ENCODE measurements at regions not wholly inside any gene's neighbourhood (a gene's known extent, or its start where the extent isn't known, plus 50 kb on each side); places are given as distances from the start of the nearest gene placed in this dataset.

DNA sequence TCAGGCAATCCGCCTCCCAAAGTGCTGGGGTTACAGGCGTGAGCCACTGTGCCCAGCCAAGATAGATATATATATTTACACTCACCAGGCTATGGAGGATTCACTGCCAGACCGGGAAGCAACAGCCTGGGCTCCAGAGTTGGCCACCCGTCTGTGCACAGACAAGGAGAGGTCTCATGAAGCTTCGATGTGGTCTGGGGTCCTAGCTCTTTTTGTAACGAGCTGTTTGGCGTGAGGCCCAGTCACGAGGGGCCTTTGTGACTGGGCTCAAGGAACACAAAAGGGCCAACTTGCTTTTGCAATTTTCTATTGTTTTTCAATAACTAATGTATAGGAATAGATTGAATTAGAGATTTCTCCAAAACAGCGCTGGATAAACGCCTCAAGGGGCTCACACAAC, 77.6 kb upstream of the EIF5 start:
- no peak for TF ChIP-seq POLR2AphosphoS5 (IDR thresholded peaks at IDR 0.05)
- TF ChIP-seq, protein P1, sequence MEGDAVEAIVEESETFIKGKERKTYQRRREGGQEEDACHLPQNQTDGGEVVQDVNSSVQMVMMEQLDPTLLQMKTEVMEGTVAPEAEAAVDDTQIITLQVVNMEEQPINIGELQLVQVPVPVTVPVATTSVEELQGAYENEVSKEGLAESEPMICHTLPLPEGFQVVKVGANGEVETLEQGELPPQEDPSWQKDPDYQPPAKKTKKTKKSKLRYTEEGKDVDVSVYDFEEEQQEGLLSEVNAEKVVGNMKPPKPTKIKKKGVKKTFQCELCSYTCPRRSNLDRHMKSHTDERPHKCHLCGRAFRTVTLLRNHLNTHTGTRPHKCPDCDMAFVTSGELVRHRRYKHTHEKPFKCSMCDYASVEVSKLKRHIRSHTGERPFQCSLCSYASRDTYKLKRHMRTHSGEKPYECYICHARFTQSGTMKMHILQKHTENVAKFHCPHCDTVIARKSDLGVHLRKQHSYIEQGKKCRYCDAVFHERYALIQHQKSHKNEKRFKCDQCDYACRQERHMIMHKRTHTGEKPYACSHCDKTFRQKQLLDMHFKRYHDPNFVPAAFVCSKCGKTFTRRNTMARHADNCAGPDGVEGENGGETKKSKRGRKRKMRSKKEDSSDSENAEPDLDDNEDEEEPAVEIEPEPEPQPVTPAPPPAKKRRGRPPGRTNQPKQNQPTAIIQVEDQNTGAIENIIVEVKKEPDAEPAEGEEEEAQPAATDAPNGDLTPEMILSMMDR (IDR thresholded peaks at IDR 0.05) = no peak
- TF ChIP-seq POLR2A (IDR thresholded peaks at IDR 0.05) = no peak
